Endodermal cell (in vitro differentiated cells): ENCODE measurements at regions not wholly inside any gene's neighbourhood (a gene's known extent, or its start where the extent isn't known, plus 50 kb on each side); places are given as distances from the start of the nearest gene placed in this dataset.

ENCODE experiments used
- DNase-seq: peaks from one replicate; pipeline ENCODE4 v3.0.0-alpha.2; 2017
- H3K27ac ChIP-seq: 2 replicates; pipeline ENCODE4 v1.5.1; 2013; ENCODE audit warnings: mild to moderate bottlenecking, low read depth, low read length, moderate library complexity
- H3K27me3 ChIP-seq: 2 replicates; pipeline ENCODE4 v1.6.1; 2013; ENCODE audit warnings: mild to moderate bottlenecking, low read length, moderate library complexity; ENCODE audit not compliant: insufficient read depth, control insufficient read depth, poor library complexity, severe bottlenecking
- H3K36me3 ChIP-seq: 2 replicates; pipeline ENCODE4 v1.7.0; 2013; ENCODE audit warnings: mild to moderate bottlenecking, low read length, moderate library complexity; ENCODE audit not compliant: control insufficient read depth, insufficient read depth
- H3K4me1 ChIP-seq: one replicate; pipeline ENCODE4 v1.7.0; 2013; ENCODE audit warnings: low read length; ENCODE audit not compliant: control insufficient read depth, insufficient read depth
- H3K4me3 ChIP-seq: 2 replicates; pipeline ENCODE4 v1.5.1; 2013; ENCODE audit warnings: mild to moderate bottlenecking, low read length, moderate library complexity
- H3K9ac ChIP-seq: 2 replicates; pipeline ENCODE4 v1.6.1; 2013; ENCODE audit warnings: mild to moderate bottlenecking, low read length, moderate library complexity; ENCODE audit not compliant: poor library complexity, severe bottlenecking; ENCODE audit errors: extremely low read depth
- H3K9me3 ChIP-seq: 2 replicates; pipeline ENCODE4 v1.6.1; 2013; ENCODE audit warnings: mild to moderate bottlenecking, low read length, moderate library complexity; ENCODE audit not compliant: control insufficient read depth
- H3K27ac Mint-ChIP-seq: 2 replicates; pipeline ENCODE4 v1.8.0; 2020; ENCODE audit warnings: mixed read lengths
- H3K27me3 Mint-ChIP-seq: 2 replicates; pipeline ENCODE4 v1.8.0; 2021; ENCODE audit warnings: mild to moderate bottlenecking, mixed read lengths; ENCODE audit not compliant: insufficient read depth
- H3K36me3 Mint-ChIP-seq: 2 replicates; pipeline ENCODE4 v1.8.0; 2020; ENCODE audit warnings: low read depth, mixed read lengths
- H3K4me1 Mint-ChIP-seq: 2 replicates; pipeline ENCODE4 v1.8.0; 2020; ENCODE audit warnings: mixed read lengths
- H3K4me3 Mint-ChIP-seq: 2 replicates; pipeline ENCODE4 v1.8.0; 2020; ENCODE audit warnings: mild to moderate bottlenecking, moderate library complexity, mixed read lengths
- H3K9me3 Mint-ChIP-seq: 2 replicates; pipeline ENCODE4 v1.8.0; 2020; ENCODE audit warnings: mild to moderate bottlenecking, mixed read lengths
- CTCF ChIP-seq: fragments of 200-600 bp; sonication (generic); conservative IDR thresholded peaks from 2 replicates; pipeline ENCODE4 v1.5.0; 2021; ENCODE audit warnings: antibody characterized with exemption, mild to moderate bottlenecking
- WGBS, 2 experiments: methylation state at CpG; one replicate each; pipeline versions ENCODE4 v1.1.5 to v1.1.7; 2013; ENCODE audit warnings: missing lambda C conversion rate in 2 of 2, mixed read lengths in 1 of 2; ENCODE audit not compliant: insufficient coverage in 1 of 2, insufficient read length in 1 of 2; 5-methylcytosine and 5-hydroxymethylcytosine counted together

GRCh38 chr3:18789734-18790133 is 358.6 kb upstream of the KCNH8 start:
- Mint-ChIP-seq H3K27ac (no peak overlapping the region), H3K9me3 (no peaks in the 10 kb centered on the region), H3K27me3 (no peaks in the 10 kb centered on the region), H3K36me3 (no peaks in the 10 kb centered on the region), H3K4me3 (no peak overlapping the region), H3K4me1 (no peaks in the 10 kb centered on the region)
- no peak overlapping the region for H3K4me3 ChIP-seq
- no peaks in the 10 kb centered on the region for H3K4me1 ChIP-seq
- H3K27me3 ChIP-seq: no peaks in the 10 kb centered on the region
- no peaks in the 10 kb centered on the region for H3K36me3 ChIP-seq
- peaks cover 9% of the 10 kb centered on the region for H3K9me3 ChIP-seq
- TF ChIP-seq CTCF: no peak
- 94 to 100% methylated on average over 1 of the region's 1 CpG for WGBS, 2 experiments
- no peak overlapping the region for H3K27ac ChIP-seq
- DNase-seq: no peak
- H3K9ac ChIP-seq: no peak overlapping the region

- no peak overlapping the region for H3K4me3 Mint-ChIP-seq
- no peak for DNase-seq
- Histone ChIP-seq H3K9ac (no peak overlapping the region), H3K36me3 (no peaks in the 10 kb centered on the region), H3K9me3 (no peaks in the 10 kb centered on the region), H3K4me1 (no peaks in the 10 kb centered on the region), H3K4me3 (no peak overlapping the region), H3K27ac (no peak overlapping the region), H3K27me3 (no peaks in the 10 kb centered on the region)
- no peak overlapping the region for H3K27ac Mint-ChIP-seq
- no peaks in the 10 kb centered on the region for H3K4me1 Mint-ChIP-seq
- WGBS, 2 experiments: 77% methylated on average over 1 of the region's 2 CpGs; no CpG with 5 or more reads in 1 of the 2 experiments
- no peak for TF ChIP-seq CTCF
- no peaks in the 10 kb centered on the region for H3K27me3 Mint-ChIP-seq
- H3K36me3 Mint-ChIP-seq: no peaks in the 10 kb centered on the region
- H3K9me3 Mint-ChIP-seq: no peaks in the 10 kb centered on the region
Measured at GRCh38 chr3:18787441-18787840, 360.9 kb upstream of the KCNH8 start.

- Histone ChIP-seq H3K4me3 (no peak overlapping the region), H3K4me1 (no peaks in the 10 kb centered on the region), H3K27ac (no peak overlapping the region), H3K27me3 (no peaks in the 10 kb centered on the region), H3K36me3 (no peaks in the 10 kb centered on the region), H3K9me3 (no peaks in the 10 kb centered on the region), H3K9ac (no peak overlapping the region)
- Mint-ChIP-seq H3K9me3 (no peaks in the 10 kb centered on the region), H3K4me1 (no peaks in the 10 kb centered on the region), H3K27ac (no peak overlapping the region), H3K27me3 (no peaks in the 10 kb centered on the region), H3K36me3 (no peaks in the 10 kb centered on the region), H3K4me3 (no peak overlapping the region)
- WGBS, 2 experiments: 92% methylated on average over 1 of the region's 1 CpG; no CpG with 5 or more reads in 1 of the 2 experiments
- TF ChIP-seq CTCF: no peak
- DNase-seq: no peak
Measured at GRCh38 chr3:18786650-18787323, 361.5 kb upstream of the KCNH8 start.
